H1 (cell line): ENCODE measurements at regions not wholly inside any gene's neighbourhood (a gene's known extent, or its start where the extent isn't known, plus 50 kb on each side); places are given as distances from the start of the nearest gene placed in this dataset.

Experiments
- CTCF ChIA-PET: fragments of 300-600 bp; sonication (Branson Sonifier 250); formaldehyde crosslinking; loops from one replicate; lab custom pipeline; 2021; ENCODE audit not compliant: partially characterized antibody; lab: Charles Lee
- POLR2A ChIA-PET: fragments of 300-600 bp; sonication (Branson Sonifier 250); formaldehyde crosslinking; loops from one replicate; lab custom pipeline; 2021; ENCODE audit warnings: inconsistent platforms; ENCODE audit not compliant: partially characterized antibody; lab: Charles Lee
- DNase-seq, 2 experiments: peaks; one replicate each; pipeline versions ENCODE4 v3.0.0 to v3.0.0-alpha.2; 2010 to 2022; ENCODE audit warnings: low spot score in 2 of 2, low read depth in 1 of 2, mixed read lengths in 1 of 2
- FAIRE-seq: peaks from 2 replicates; lab custom pipeline; 2011; peaks lifted over from hg19 to GRCh38; lab: Jason Lieb, UNC
- H2AFZ ChIP-seq: 2 replicates; pipeline ENCODE4 v1.8.1; 2012; ENCODE audit warnings: low read length, inconsistent platforms
- H2AK5ac ChIP-seq: 2 replicates; pipeline ENCODE4 v1.6.1; 2013; ENCODE audit warnings: low read depth, low read length
- H2BK120ac ChIP-seq: replicated peaks from 2 replicates; pipeline ENCODE3; 2013; ENCODE audit warnings: low read depth, low read length, inconsistent platforms
- H2BK12ac ChIP-seq: 2 replicates; pipeline ENCODE4 v1.6.1; 2013; ENCODE audit warnings: low read depth, low read length
- H2BK15ac ChIP-seq: 2 replicates; pipeline ENCODE4 v1.6.1; 2013; ENCODE audit warnings: low read length
- H2BK20ac ChIP-seq: 2 replicates; pipeline ENCODE4 v1.6.1; 2013; ENCODE audit warnings: low read length
- H2BK5ac ChIP-seq: 2 replicates; pipeline ENCODE4 v1.6.1; 2013; ENCODE audit warnings: low read depth, low read length
- H3K14ac ChIP-seq: 2 replicates; pipeline ENCODE4 v1.6.1; 2013; ENCODE audit warnings: inconsistent platforms; ENCODE audit not compliant: insufficient read length
- H3K18ac ChIP-seq: 2 replicates; pipeline ENCODE4 v1.6.1; 2013; ENCODE audit warnings: low read length; ENCODE audit errors: extremely low read depth
- H3K23ac ChIP-seq: 2 replicates; pipeline ENCODE4 v1.6.1; 2013; ENCODE audit warnings: inconsistent platforms; ENCODE audit not compliant: insufficient read length
- H3K23me2 ChIP-seq: 2 replicates; pipeline ENCODE4 v1.6.1; 2013; ENCODE audit warnings: low read depth, low read length
- H3K27ac ChIP-seq: 2 replicates; pipeline ENCODE4 v1.6.1; 2011; ENCODE audit warnings: low read depth, low read length, inconsistent platforms
- H3K27me3 ChIP-seq, 4 experiments: replicated peaks in 1 of 4; 1 replicate in 1 of 4; 2 replicates in 3 of 4; pipeline versions ENCODE4 v1.6.1 to v1.8.1; 2011 to 2013; ENCODE audit warnings: low read length in 3 of 4, mild to moderate bottlenecking in 3 of 4, inconsistent platforms in 2 of 4, mixed read lengths in 2 of 4, moderate library complexity in 1 of 4; ENCODE audit not compliant: control insufficient read depth in 3 of 4, insufficient read depth in 3 of 4; ENCODE audit errors: extremely low read depth in 1 of 4
- H3K36me3 ChIP-seq, 4 experiments: 2 replicates each; pipeline versions ENCODE4 v1.6.1 to v1.8.1; 2011 to 2013; ENCODE audit warnings: mild to moderate bottlenecking in 4 of 4, low read length in 3 of 4, moderate library complexity in 2 of 4, control low read depth in 1 of 4, inconsistent platforms in 1 of 4; ENCODE audit not compliant: insufficient read depth in 4 of 4, control insufficient read depth in 2 of 4
- H3K4ac ChIP-seq: replicated peaks from 2 replicates; pipeline ENCODE3; 2013; ENCODE audit warnings: low read length, low read depth, mixed read lengths, inconsistent platforms; ENCODE audit not compliant: insufficient read length
- H3K4me1 ChIP-seq, 4 experiments: replicated peaks in 1 of 4; 1 replicate in 1 of 4; 2 replicates in 3 of 4; pipeline versions ENCODE4 v1.6.1 to v1.8.1; 2011 to 2013; ENCODE audit warnings: low read length in 3 of 4, inconsistent platforms in 2 of 4, mixed read lengths in 1 of 4; ENCODE audit not compliant: insufficient read depth in 4 of 4, control insufficient read depth in 3 of 4
- H3K4me2 ChIP-seq, 2 experiments: 2 replicates each; pipeline versions ENCODE4 v1.6.1 to v1.8.1; 2011 to 2013; ENCODE audit warnings: low read depth in 2 of 2, low read length in 2 of 2, control low read depth in 1 of 2, inconsistent platforms in 1 of 2, mild to moderate bottlenecking in 1 of 2; ENCODE audit not compliant: insufficient read depth in 1 of 2
- H3K4me3 ChIP-seq, 4 experiments: fragments of 200-600, 300-600 bp in 1 of 4; sonication (generic), shearing (Covaris generic), sonication (Bioruptor Twin) in 1 of 4; 2 replicates each; pipeline versions ENCODE4 v1.5.1 to v1.8.1; 2011 to 2016; ENCODE audit warnings: low read length in 4 of 4, low read depth in 3 of 4, control low read depth in 2 of 4, inconsistent platforms in 2 of 4, mild to moderate bottlenecking in 2 of 4, mixed read lengths in 1 of 4, moderate library complexity in 1 of 4; ENCODE audit not compliant: insufficient read depth in 2 of 4; ENCODE audit errors: extremely low read depth in 1 of 4
- H3K56ac ChIP-seq: replicated peaks from 2 replicates; pipeline ENCODE3; 2013; ENCODE audit warnings: low read depth, mild to moderate bottlenecking, mixed read lengths, low read length, inconsistent platforms; ENCODE audit not compliant: insufficient read length
- H3K79me1 ChIP-seq: 2 replicates; pipeline ENCODE4 v1.6.1; 2013; ENCODE audit warnings: low read depth, low read length, control low read depth
- H3K79me2 ChIP-seq, 2 experiments: 2 replicates each; pipeline versions ENCODE4 v1.6.1 to v1.8.1; 2012 to 2013; ENCODE audit warnings: low read length in 2 of 2, mild to moderate bottlenecking in 2 of 2, inconsistent platforms in 1 of 2; ENCODE audit not compliant: insufficient read depth in 2 of 2, control insufficient read depth in 1 of 2
- H3K9ac ChIP-seq, 4 experiments: replicated peaks in 1 of 4; 1 replicate in 1 of 4; 2 replicates in 3 of 4; pipeline versions ENCODE4 v1.6.1 to v1.8.1; 2011 to 2013; ENCODE audit warnings: low read depth in 3 of 4, low read length in 3 of 4, control low read depth in 2 of 4, mild to moderate bottlenecking in 2 of 4, moderate library complexity in 2 of 4, inconsistent platforms in 1 of 4; ENCODE audit errors: extremely low read depth in 1 of 4
- H3K9me3 ChIP-seq, 2 experiments: 2 replicates each; pipeline versions ENCODE4 v1.6.1 to v1.8.1; 2012 to 2013; ENCODE audit warnings: mild to moderate bottlenecking in 2 of 2, moderate library complexity in 2 of 2, control low read depth in 1 of 2, inconsistent platforms in 1 of 2, low read depth in 1 of 2, low read length in 1 of 2, mixed read lengths in 1 of 2; ENCODE audit not compliant: insufficient read depth in 2 of 2
- H4K20me1 ChIP-seq, 2 experiments: replicated peaks in 1 of 2; 2 replicates each; pipeline versions ENCODE3 to v1.8.1; 2011 to 2013; ENCODE audit warnings: inconsistent platforms in 2 of 2, low read length in 2 of 2, mild to moderate bottlenecking in 1 of 2; ENCODE audit not compliant: insufficient read depth in 2 of 2, control insufficient read depth in 1 of 2
- H4K5ac ChIP-seq: 2 replicates; pipeline ENCODE4 v1.6.1; 2013; ENCODE audit warnings: low read length, low read depth, mixed read lengths, inconsistent platforms; ENCODE audit not compliant: insufficient read length
- H4K8ac ChIP-seq: 2 replicates; pipeline ENCODE4 v1.8.0; 2013; ENCODE audit warnings: mild to moderate bottlenecking, moderate library complexity, low read length, inconsistent platforms; ENCODE audit not compliant: insufficient read depth; ENCODE audit errors: extremely low read depth
- H4K91ac ChIP-seq: replicated peaks from 2 replicates; pipeline ENCODE3; 2013; ENCODE audit warnings: low read length, mixed read lengths, inconsistent platforms; ENCODE audit not compliant: insufficient read length
- BCL11A ChIP-seq, 2 experiments: IDR thresholded peaks; one replicate each; pipeline ENCODE4 v1.6.1; 2011; ENCODE audit warnings: low read depth in 2 of 2, low read length in 2 of 2, mild to moderate bottlenecking in 2 of 2
- CTBP2 ChIP-seq: IDR thresholded peaks from 2 replicates; pipeline ENCODE4 v1.7.0; 2011; ENCODE audit warnings: borderline replicate concordance, mild to moderate bottlenecking, moderate library complexity, mixed read lengths, low read length; ENCODE audit not compliant: insufficient read depth, insufficient read length
- KDM1A ChIP-seq: fragments of 200-600, 300-600 bp; sonication (generic); IDR thresholded peaks from 2 replicates; pipeline ENCODE4 v1.7.1; 2016; ENCODE audit warnings: mild to moderate bottlenecking, low read length, borderline replicate concordance
- NANOG ChIP-seq: IDR thresholded peaks from 2 replicates; pipeline ENCODE4 v1.6.1; 2011; ENCODE audit warnings: low read length, low read depth, mild to moderate bottlenecking, inconsistent platforms; ENCODE audit not compliant: insufficient read depth, poor library complexity, severe bottlenecking
- SIRT6 ChIP-seq: IDR thresholded peaks from one replicate; pipeline ENCODE4 v1.7.1; 2012; ENCODE audit warnings: low read length, inconsistent platforms
- TCF12 ChIP-seq: IDR thresholded peaks from 2 replicates; pipeline ENCODE4 v1.6.1; 2011; ENCODE audit warnings: low read depth, mild to moderate bottlenecking, low read length
- WGBS, 2 experiments: shearing (Covaris generic) in 1 of 2; methylation state at CpG; one replicate each; pipeline versions ENCODE4 v1.1.6 to v1.1.7; 2013 to 2015; ENCODE audit warnings: low lambda C conversion rate in 2 of 2, mixed read lengths in 2 of 2, inconsistent platforms in 1 of 2, low coverage in 1 of 2, missing lambda C conversion rate in 1 of 2; ENCODE audit not compliant: insufficient replicate concordance in 2 of 2, insufficient coverage in 1 of 2, insufficient read length in 1 of 2; ENCODE audit errors: extremely low coverage in 1 of 2, missing lambda C conversion rate in 1 of 2; 5-methylcytosine and 5-hydroxymethylcytosine counted together

GRCh38 chr9:18404434-18405029, 69.4 kb upstream of the ADAMTSL1 start:
- FAIRE-seq: no peak

More at GRCh38 chr9:18404434-18405029, 69.4 kb upstream of the ADAMTSL1 start:
- no peak overlapping the region for H4K91ac ChIP-seq
- no peak overlapping the region for H2BK5ac ChIP-seq
- TF ChIP-seq SIRT6 (no peak), BCL11A (IDR thresholded peaks at IDR 0.05; ENCODE audit: low read depth in 2 of 2, low read length in 2 of 2) (no peak), NANOG (no peak), TCF12 (no peak), CTBP2 (no peak), KDM1A (no peak)
- H2BK120ac ChIP-seq: no peak overlapping the region
- no peaks in the 10 kb centered on the region for H3K79me2 ChIP-seq
- 95% methylated on average over 3 of the region's 3 CpGs; no CpG with 5 or more reads in 1 of the 2 experiments for WGBS, 2 experiments
- no peak overlapping the region for H4K5ac ChIP-seq
- no peak overlapping the region for H3K4me3 ChIP-seq
- no peaks in the 10 kb centered on the region for H3K36me3 ChIP-seq
- ChIA-PET POLR2A (no interaction called here), CTCF (interaction anchor here (0.9 to 1.1 kb wide), 2 partner anchors 150 to 386 kb away, joined by 3 to 4 read pairs; no protein-coding TSS in a partner anchor)
- H3K27ac ChIP-seq: no peak overlapping the region
- H3K14ac ChIP-seq: no peak overlapping the region
- H2BK12ac ChIP-seq: no peak overlapping the region
- H3K4me1 ChIP-seq: no peaks in the 10 kb centered on the region
- no peak overlapping the region for H3K4ac ChIP-seq
- H4K8ac ChIP-seq: no peak overlapping the region
- DNase-seq: no peak
- H3K23ac ChIP-seq: no peak overlapping the region
- no peak overlapping the region for H2BK20ac ChIP-seq
- no peaks in the 10 kb centered on the region for H3K79me1 ChIP-seq
- H2AK5ac ChIP-seq: no peak overlapping the region
- no peak overlapping the region for H3K56ac ChIP-seq
- no peak overlapping the region for H3K9ac ChIP-seq
- H2AFZ ChIP-seq: 0 out of 2 replicates have a peak overlapping the region, but pooled peaks have one; percentile 52
- no peaks in the 10 kb centered on the region for H4K20me1 ChIP-seq
- no peaks in the 10 kb centered on the region for H3K23me2 ChIP-seq
- no peaks in the 10 kb centered on the region for H3K27me3 ChIP-seq
- no peak overlapping the region for H2BK15ac ChIP-seq
- no peak overlapping the region for H3K18ac ChIP-seq
- H3K4me2 ChIP-seq: no peak overlapping the region
- no peaks in the 10 kb centered on the region for H3K9me3 ChIP-seq
